Activated T-cell treated with anti-CD3 and anti-CD28 coated beads, Interleukin-2, amount 50 U/mL, for 4 hours (primary cell): ENCODE measurements at regions not wholly inside any gene's neighbourhood (a gene's known extent, or its start where the extent isn't known, plus 50 kb on each side); places are given as distances from the start of the nearest gene placed in this dataset.

ENCODE experiments used
- ATAC-seq, 2 donors: fragments of 200-7000 bp; cut with Tn5 transposase; one replicate each; pipeline ENCODE4 v1.10.0; 2021
- DNase-seq: peaks from one replicate; pipeline ENCODE4 v3.0.0-alpha.2; 2020
- H3K27me3 Mint-ChIP-seq: one replicate; pipeline ENCODE4 v1.8.0; 2021; ENCODE audit warnings: low read depth, mixed read lengths
- H3K36me3 Mint-ChIP-seq: one replicate; pipeline ENCODE4 v1.8.0; 2022; ENCODE audit warnings: mixed read lengths; ENCODE audit not compliant: insufficient read depth
- H3K4me1 Mint-ChIP-seq: one replicate; pipeline ENCODE4 v1.8.0; 2021; ENCODE audit warnings: low read depth, mixed read lengths
- H3K4me3 Mint-ChIP-seq: one replicate; pipeline ENCODE4 v1.8.0; 2021; ENCODE audit warnings: mild to moderate bottlenecking, moderate library complexity, mixed read lengths
- H3K9me3 Mint-ChIP-seq: one replicate; pipeline ENCODE4 v1.8.0; 2021; ENCODE audit warnings: mixed read lengths

DNA sequence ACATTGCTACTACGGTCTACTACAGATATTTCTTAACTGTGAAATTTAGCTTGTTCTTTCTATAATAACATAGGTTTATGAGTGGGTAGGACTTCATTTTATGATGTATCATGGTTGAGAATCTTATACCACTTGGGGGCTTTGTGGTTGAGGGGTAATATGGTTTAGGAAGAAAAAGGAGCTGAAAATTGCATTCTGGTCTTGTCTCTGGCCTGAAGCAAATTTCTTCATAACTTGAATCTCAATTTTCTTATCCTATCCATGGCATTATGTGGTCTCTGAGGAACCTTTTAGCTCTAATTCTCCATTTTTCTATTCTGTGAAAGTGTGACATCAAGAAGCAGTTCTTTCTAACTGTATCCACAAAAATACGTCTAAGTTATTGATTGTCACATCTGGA lies 341.0 kb downstream of the SOX2 start:
- no peaks in the 10 kb centered on the region for H3K9me3 Mint-ChIP-seq
- no peak overlapping the region for H3K4me3 Mint-ChIP-seq
- DNase-seq, result no peak
- no peak for ATAC-seq
- H3K27me3 Mint-ChIP-seq, result no peaks in the 10 kb centered on the region
- H3K4me1 Mint-ChIP-seq, result no peaks in the 10 kb centered on the region
- H3K36me3 Mint-ChIP-seq, result no peaks in the 10 kb centered on the region

DNA sequence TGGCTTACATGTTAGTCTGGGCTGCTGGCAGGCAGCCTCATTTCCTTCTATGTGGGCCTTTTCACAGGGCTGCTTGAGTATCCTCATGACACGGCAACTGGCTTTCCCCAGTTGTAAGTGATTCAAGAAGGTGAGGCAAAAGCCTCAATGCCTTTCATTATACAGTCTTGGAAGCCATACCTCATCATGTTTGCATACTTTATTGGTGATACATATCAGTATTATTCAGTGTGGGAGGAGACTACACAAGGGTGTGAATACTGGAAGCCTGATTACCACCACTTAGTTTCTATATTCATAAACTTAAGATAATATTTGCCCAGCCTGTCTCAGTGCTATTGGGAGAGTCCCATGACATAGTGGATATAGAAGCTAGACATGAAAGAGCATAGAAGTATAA lies 346.8 kb downstream of the SOX2 start:
- H3K36me3 Mint-ChIP-seq, result no peaks in the 10 kb centered on the region
- DNase-seq (no peak), ATAC-seq (no peak)
- H3K27me3 Mint-ChIP-seq, result no peaks in the 10 kb centered on the region
- no peaks in the 10 kb centered on the region for H3K4me1 Mint-ChIP-seq
- H3K9me3 Mint-ChIP-seq, result no peaks in the 10 kb centered on the region
- no peak overlapping the region for H3K4me3 Mint-ChIP-seq

DNA sequence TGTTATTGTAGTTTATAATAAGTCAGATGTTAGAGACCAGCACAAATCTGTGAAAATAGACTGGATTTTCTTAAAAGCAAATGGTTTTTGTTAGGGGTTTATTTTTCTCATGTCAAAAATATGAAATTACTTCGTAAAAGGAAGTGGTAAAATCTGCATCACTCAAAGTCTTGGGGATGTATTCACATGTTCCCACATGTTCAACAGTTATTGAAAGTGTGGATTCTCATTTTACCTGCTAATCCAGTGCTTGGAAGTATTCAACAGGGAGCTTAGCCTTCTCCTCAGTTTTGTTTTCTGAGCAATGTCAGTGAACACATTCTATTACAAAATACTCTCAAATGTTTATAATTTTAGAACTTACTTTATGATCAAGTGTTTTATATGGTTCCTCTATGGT lies 352.0 kb downstream of the SOX2 start:
- H3K9me3 Mint-ChIP-seq, result no peaks in the 10 kb centered on the region
- DNase-seq, result no peak

DNA sequence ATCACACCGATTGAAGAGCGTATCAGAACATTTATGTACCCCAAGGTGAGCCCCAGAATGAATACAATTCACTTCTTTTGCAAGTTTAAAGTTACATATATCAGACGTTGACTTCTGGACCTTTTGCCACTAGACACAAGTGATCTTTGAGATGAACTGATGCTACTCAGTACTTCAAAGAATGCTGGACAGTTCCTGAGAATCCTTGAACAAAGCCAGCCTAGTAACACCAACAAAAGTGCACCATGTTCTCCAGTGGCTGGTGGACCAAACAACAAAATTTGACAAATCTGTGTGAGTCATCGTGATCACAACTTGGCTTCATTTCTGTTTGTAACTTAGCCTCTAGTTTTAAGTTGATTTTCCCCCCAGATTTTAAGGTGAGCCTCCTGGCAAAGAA lies 355.7 kb downstream of the SOX2 start:
- no peaks in the 10 kb centered on the region for H3K27me3 Mint-ChIP-seq
- H3K36me3 Mint-ChIP-seq, result no peaks in the 10 kb centered on the region

More for the DNA sequence above, 352.0 kb downstream of the SOX2 start:
- no peak overlapping the region for H3K4me3 Mint-ChIP-seq
- no peaks in the 10 kb centered on the region for H3K4me1 Mint-ChIP-seq
- H3K27me3 Mint-ChIP-seq, result no peaks in the 10 kb centered on the region
- H3K36me3 Mint-ChIP-seq, result no peaks in the 10 kb centered on the region
- no peak for ATAC-seq

DNA sequence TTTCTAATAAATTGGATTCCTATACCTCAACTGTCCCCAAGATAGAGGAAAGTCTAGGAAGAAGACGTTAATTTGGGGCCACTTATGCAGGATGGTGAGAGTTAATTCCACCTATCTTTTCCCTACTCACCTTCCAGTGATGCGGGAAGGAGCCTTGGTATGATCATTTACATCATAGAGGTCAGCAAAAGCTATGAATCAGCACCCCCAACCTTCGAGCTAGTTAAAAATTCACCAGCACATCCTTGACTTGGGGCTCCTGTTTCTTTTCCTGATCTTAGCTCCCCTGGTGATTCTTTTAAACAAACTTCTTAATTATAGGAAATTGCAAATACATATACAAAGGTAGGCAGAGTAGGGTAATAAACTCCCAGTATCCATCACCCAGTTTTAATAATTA lies 366.6 kb downstream of the SOX2 start:
- Mint-ChIP-seq H3K9me3 (no peaks in the 10 kb centered on the region), H3K27me3 (no peaks in the 10 kb centered on the region), H3K4me3 (no peak overlapping the region), H3K4me1 (no peaks in the 10 kb centered on the region), H3K36me3 (no peaks in the 10 kb centered on the region)
- ATAC-seq (no peak), DNase-seq (no peak)

More for the DNA sequence above, 355.7 kb downstream of the SOX2 start:
- no peaks in the 10 kb centered on the region for H3K4me1 Mint-ChIP-seq
- ATAC-seq (no peak), DNase-seq (no peak)
- no peak overlapping the region for H3K4me3 Mint-ChIP-seq
- H3K9me3 Mint-ChIP-seq, result peaks cover 3% of the 10 kb centered on the region

DNA sequence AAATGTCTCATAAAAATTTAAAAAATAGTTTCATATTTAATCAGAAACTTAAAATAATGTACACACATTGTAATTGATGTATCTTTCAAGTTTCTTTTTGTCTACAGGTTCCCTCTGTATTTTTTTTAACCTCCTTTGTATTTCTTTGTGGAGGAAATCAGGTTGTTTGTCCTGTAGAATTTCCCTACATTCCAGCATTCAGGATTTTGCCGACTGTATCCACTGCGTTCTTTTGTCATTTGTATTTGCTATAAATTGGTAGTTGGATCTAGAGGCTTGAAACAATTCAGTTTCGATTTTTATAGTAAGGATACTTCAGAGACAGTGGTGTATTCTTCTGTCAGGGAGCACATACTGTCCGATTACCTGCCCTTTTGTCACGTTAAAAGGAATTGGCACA lies 367.2 kb downstream of the SOX2 start:
- no peaks in the 10 kb centered on the region for H3K36me3 Mint-ChIP-seq
- no peak for ATAC-seq
- H3K4me3 Mint-ChIP-seq, result no peak overlapping the region
- no peaks in the 10 kb centered on the region for H3K9me3 Mint-ChIP-seq
- no peak for DNase-seq
- no peaks in the 10 kb centered on the region for H3K27me3 Mint-ChIP-seq
- H3K4me1 Mint-ChIP-seq, result no peaks in the 10 kb centered on the region

DNA sequence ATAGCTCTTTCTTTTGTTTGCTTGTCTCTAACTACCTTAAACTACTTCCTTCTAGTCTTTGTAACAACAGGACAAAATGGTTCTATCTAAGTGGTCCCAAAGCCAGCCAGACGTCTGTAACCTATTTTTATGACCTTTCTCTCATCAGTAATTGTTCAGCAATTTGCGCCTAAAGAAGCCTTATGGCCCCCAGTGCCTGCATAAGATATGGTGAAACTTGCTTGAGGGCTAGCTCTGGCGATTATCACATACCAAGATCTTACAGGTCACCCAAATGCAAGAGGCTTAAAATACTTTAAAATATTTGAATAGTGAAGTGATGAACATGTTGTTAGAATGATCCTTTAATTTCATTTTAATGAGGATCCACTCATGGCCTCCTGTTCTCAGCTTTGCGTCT lies 369.4 kb downstream of the SOX2 start:
- no peaks in the 10 kb centered on the region for H3K4me1 Mint-ChIP-seq
- H3K9me3 Mint-ChIP-seq, result no peaks in the 10 kb centered on the region
- H3K36me3 Mint-ChIP-seq, result no peaks in the 10 kb centered on the region
- no peaks in the 10 kb centered on the region for H3K27me3 Mint-ChIP-seq
- ATAC-seq (no peak), DNase-seq (no peak)
- no peak overlapping the region for H3K4me3 Mint-ChIP-seq

DNA sequence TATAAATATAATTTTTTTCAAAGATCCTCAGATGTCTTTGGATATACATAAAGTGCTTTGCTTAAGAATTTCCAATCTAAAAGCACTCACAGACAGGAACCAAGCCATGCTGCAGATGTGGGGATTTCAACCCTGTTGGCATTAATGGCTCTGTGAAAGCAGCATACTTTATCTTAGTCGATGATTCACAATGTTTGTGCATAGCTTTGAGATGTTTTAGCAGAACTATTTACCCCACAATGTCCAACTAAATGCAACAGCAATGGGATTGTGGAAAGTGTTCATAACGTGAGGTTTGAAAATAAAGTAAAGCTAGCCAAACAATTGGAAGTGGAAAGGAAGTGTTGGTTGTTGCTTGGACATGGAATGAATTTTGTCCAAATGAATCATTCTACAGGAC lies 371.4 kb downstream of the SOX2 start:
- Mint-ChIP-seq H3K27me3 (no peaks in the 10 kb centered on the region), H3K9me3 (peaks cover 4% of the 10 kb centered on the region), H3K4me3 (no peak overlapping the region), H3K36me3 (no peaks in the 10 kb centered on the region), H3K4me1 (no peaks in the 10 kb centered on the region)
- no peak for DNase-seq
- ATAC-seq, result no peak

DNA sequence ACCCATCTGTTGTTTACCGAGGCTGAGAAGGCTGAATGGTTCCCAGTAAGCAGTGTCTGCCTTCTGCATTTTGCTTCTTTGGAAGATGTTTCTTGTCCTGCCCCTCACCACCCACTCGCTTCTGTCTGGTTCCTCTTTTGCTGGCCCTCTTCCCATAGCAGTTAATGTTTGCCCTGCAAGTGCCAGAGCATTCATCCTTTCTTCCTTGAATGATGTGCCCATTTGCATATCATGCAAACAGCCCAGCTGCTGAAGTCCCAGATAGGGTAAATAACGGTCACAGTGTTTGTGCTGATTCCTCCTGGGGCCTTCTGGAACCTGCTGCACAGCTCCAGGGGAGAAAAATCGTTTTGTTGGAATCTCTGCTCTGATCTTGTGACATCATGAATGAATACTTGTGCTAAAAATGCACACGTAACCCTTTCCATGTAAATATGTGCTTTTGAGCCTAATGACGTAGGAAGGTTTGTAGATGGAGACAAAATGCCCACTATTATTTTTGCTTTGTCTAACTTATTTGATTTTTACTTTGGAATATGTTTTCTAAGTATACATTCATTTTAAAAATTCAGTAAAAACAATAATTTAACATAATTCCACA lies 381.0 kb downstream of the SOX2 start:
- H3K27me3 Mint-ChIP-seq, result no peaks in the 10 kb centered on the region
- no peaks in the 10 kb centered on the region for H3K4me1 Mint-ChIP-seq
- H3K36me3 Mint-ChIP-seq, result no peaks in the 10 kb centered on the region
- H3K9me3 Mint-ChIP-seq, result peaks cover 11% of the 10 kb centered on the region
- ATAC-seq (no peak), DNase-seq (no peak)
- no peak overlapping the region for H3K4me3 Mint-ChIP-seq

DNA sequence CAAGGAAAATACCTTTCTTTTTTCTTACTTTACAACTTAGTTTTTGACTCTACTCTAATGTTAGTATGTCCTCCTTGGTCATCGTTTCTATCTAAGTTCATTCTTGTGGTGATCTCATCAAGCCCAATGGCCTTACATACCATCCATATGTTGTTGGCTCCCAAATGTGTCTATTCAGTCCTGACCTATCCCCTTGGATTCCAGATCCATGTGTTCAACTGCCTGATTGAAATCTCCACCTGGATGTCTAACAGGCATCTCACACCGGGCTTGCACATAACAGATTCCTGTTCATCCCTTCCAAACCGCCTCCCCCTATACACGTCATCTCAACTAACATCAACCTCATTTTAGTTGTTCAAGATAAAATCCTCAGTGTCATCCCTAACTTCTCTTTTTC lies 382.6 kb downstream of the SOX2 start:
- Mint-ChIP-seq H3K4me1 (no peaks in the 10 kb centered on the region), H3K27me3 (no peaks in the 10 kb centered on the region), H3K9me3 (peaks cover 8% of the 10 kb centered on the region), H3K36me3 (no peaks in the 10 kb centered on the region), H3K4me3 (no peak overlapping the region)
- ATAC-seq, result no peak
- DNase-seq, result no peak

DNA sequence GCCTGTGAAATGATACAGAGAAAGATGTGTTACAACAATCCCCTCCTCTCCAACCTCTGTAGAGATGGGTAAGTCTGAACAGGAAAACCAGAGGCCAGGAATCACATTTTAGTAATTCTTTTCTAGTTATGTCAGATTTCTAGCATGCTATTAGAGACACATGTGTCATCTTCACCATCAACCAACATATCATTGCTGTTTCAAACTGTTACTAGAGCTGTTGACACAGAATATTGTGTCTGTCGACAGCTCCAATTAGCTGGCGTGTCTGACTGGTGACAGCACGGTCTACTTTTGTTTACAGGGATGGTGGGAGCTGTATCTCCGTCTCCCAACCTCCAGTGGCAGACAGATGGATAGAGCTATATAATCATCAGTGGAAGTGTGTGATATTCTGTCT lies 393.2 kb downstream of the SOX2 start:
- ATAC-seq (no peak), DNase-seq (no peak)
- H3K27me3 Mint-ChIP-seq, result no peaks in the 10 kb centered on the region
- H3K4me1 Mint-ChIP-seq, result no peaks in the 10 kb centered on the region
- no peaks in the 10 kb centered on the region for H3K36me3 Mint-ChIP-seq
- H3K4me3 Mint-ChIP-seq, result no peak overlapping the region
- peaks cover 20% of the 10 kb centered on the region for H3K9me3 Mint-ChIP-seq

DNA sequence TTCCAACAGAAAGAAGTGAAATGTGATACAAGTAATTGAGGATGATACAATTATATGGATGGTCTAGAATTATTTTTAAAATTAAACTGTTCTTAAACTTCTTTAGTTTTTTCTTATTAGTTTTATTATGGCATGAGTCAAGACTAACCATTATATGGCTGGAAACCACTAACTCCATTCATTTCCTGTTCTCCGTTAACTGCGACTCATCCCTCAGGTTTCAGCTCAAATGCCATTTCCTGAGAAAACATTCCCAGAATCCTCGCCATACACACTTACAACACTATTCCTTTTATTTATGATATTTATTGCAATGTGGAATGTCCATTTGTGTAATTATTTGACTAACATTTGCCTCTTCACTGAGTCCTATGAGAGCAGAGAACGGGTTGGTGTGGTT lies 394.1 kb downstream of the SOX2 start:
- Mint-ChIP-seq H3K9me3 (peaks cover 18% of the 10 kb centered on the region), H3K27me3 (no peaks in the 10 kb centered on the region), H3K4me3 (no peak overlapping the region), H3K36me3 (no peaks in the 10 kb centered on the region), H3K4me1 (no peaks in the 10 kb centered on the region)
- no peak for DNase-seq
- ATAC-seq, result no peak

DNA sequence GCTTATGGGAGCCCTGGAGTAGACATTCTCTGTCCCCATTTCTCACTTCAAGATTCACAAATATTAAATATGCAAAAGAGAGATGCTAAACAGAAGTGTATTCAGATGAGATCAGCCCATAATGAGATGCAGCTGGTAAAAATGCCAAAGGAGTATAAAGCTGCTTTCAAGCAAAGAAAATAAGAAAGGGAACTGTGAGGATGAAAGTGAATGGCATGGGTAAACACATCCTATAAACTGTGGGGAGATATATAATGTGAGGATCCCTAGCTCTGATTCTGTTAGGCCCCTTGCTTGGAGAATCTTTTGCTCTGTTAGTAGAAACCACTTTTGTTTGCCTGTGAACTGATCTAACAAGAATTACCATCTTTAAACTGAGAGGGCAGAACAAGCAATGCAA lies 396.6 kb downstream of the SOX2 start:
- no peaks in the 10 kb centered on the region for H3K27me3 Mint-ChIP-seq
- no peaks in the 10 kb centered on the region for H3K4me1 Mint-ChIP-seq
- no peak for ATAC-seq
- H3K36me3 Mint-ChIP-seq, result no peaks in the 10 kb centered on the region
- no peak overlapping the region for H3K4me3 Mint-ChIP-seq
- peaks cover 10% of the 10 kb centered on the region for H3K9me3 Mint-ChIP-seq
- DNase-seq, result no peak

DNA sequence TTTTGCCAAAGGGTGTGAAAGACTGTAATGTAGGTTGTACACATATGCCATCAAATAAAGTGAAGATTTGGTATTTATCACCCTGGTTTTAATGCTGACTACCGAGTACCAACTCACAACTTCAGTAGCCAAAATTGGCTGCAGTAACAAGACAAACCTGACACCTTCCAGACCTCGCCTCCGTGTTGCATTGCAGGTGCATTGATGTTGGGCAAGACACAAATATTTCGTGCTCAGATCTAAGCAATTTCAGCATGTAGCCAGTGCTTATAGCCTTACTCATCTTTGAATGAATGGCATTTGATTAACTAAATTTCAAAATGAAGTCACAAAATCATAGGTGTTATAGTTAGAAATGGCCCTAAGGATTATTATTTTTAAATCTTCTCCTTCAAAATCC lies 400.2 kb downstream of the SOX2 start:
- H3K36me3 Mint-ChIP-seq, result no peaks in the 10 kb centered on the region
- no peak overlapping the region for H3K4me3 Mint-ChIP-seq
- DNase-seq, result no peak
- H3K4me1 Mint-ChIP-seq, result no peaks in the 10 kb centered on the region
- peaks cover 10% of the 10 kb centered on the region for H3K9me3 Mint-ChIP-seq
- ATAC-seq, result no peak
- H3K27me3 Mint-ChIP-seq, result no peaks in the 10 kb centered on the region

DNA sequence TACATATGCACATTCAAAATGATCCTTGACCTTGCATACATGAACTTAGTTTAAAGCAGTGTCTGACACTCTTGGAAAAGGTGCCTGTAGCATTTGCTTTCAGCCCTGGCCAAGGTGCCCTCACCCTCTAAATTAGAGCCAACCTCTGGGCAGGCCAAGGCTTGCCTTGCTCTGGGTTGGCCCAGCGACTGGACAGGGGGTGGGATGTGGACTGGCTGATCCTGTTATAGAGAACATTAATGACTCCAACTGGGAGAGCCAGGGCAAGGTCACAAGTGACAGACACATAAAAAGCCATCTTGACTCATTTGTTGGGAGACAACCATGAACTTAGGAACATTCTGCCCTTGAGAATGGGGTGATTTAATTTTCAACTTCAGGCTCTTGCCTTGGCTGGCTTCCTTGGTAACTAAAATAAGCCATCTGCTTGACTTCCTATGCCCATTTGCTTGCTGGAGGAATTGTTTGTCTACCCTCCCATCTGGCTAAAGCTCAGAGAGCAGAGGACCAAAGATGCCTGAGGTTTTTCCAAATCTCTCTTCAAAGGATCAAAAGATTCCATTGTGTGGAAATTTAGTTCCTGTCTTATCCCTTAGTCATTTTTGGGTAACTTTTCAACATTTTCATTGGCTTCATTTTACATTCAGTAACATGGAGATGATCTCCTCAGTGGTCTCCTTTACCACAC lies 403.7 kb downstream of the SOX2 start:
- ATAC-seq, result no peak
- H3K4me1 Mint-ChIP-seq, result no peaks in the 10 kb centered on the region

More for the DNA sequence above, 403.7 kb downstream of the SOX2 start:
- H3K4me3 Mint-ChIP-seq, result no peak overlapping the region
- H3K9me3 Mint-ChIP-seq, result no peaks in the 10 kb centered on the region
- no peak for DNase-seq
- no peaks in the 10 kb centered on the region for H3K36me3 Mint-ChIP-seq
- H3K27me3 Mint-ChIP-seq, result no peaks in the 10 kb centered on the region
